K562 (cell line): ENCODE measurements at regions not wholly inside any gene's neighbourhood (a gene's known extent, or its start where the extent isn't known, plus 50 kb on each side); places are given as distances from the start of the nearest gene placed in this dataset.

ENCODE experiments used
- ATAC-seq: fragments of 200-7000 bp; cut with Tn5 transposase; 3 replicates; pipeline ENCODE4 v1.9.1; 2020; ENCODE audit warnings: moderate library complexity
- BruUV-seq: library from RNA; stranded (reverse); fragments of 400-500 nt; replicated peaks from 2 replicates; lab custom pipeline; 2021; lab: Mats Ljungman, UMichigan
- CTCF ChIA-PET: fragments of 300-600 bp; formaldehyde crosslinking; extraction: SDS; loops from one replicate; lab custom pipeline; 2021; ENCODE audit warnings: low intra/inter-chr PET ratio; lab: Yijun Ruan, JAX
- POLR2A ChIA-PET: fragments of 300-600, 350-650 bp; sonication (Branson Sonifier 250); formaldehyde crosslinking; extraction: SDS; loops from one replicate; lab custom pipeline; 2021; ENCODE audit warnings: antibody characterized with exemption, inconsistent platforms; lab: Yijun Ruan, JAX
- DNase-seq, 4 experiments: peaks; one replicate each; pipeline versions ENCODE4 v3.0.0 to v3.0.0-alpha.2; 2011 to 2018; ENCODE audit warnings: low spot score in 3 of 4, mixed read lengths in 3 of 4; ENCODE audit errors: extremely low read depth in 1 of 4
- FAIRE-seq: peaks from 2 replicates; lab custom pipeline; 2011; peaks lifted over from hg19 to GRCh38; lab: Jason Lieb, UNC
- H2AFZ ChIP-seq: 2 replicates; pipeline ENCODE4 v1.6.0; 2011; ENCODE audit warnings: low read depth, low read length, control low read depth, inconsistent platforms
- H3K27ac ChIP-seq: fragments of 200-600 bp; 3 replicates; pipeline ENCODE4 v1.8.0; 2011; ENCODE audit warnings: low read depth, mild to moderate bottlenecking, control low read depth, inconsistent platforms, low read length, moderate library complexity, mixed read lengths; ENCODE audit errors: extremely low read depth
- H3K27me3 ChIP-seq, 2 experiments: fragments of 300-600 bp in 1 of 2; 2 replicates in 1 of 2; 3 replicates in 1 of 2; pipeline versions ENCODE4 v1.6.0 to v1.8.0; 2011; ENCODE audit warnings: inconsistent platforms in 2 of 2, low read length in 2 of 2, mild to moderate bottlenecking in 1 of 2, mixed read lengths in 1 of 2, moderate library complexity in 1 of 2; ENCODE audit not compliant: control insufficient read depth in 2 of 2, insufficient read depth in 2 of 2
- H3K36me3 ChIP-seq: fragments of 300-600 bp; 3 replicates; pipeline ENCODE4 v1.8.0; 2011; ENCODE audit warnings: mild to moderate bottlenecking, low read length, inconsistent platforms; ENCODE audit not compliant: control insufficient read depth, insufficient read depth
- H3K4me1 ChIP-seq, 2 experiments: fragments of 200-600 bp in 1 of 2; replicated peaks in 1 of 2; 2 replicates in 1 of 2; 3 replicates in 1 of 2; pipeline versions ENCODE4 v1.5.1 to v1.8.0; 2011; ENCODE audit warnings: inconsistent platforms in 2 of 2, low read length in 2 of 2, mild to moderate bottlenecking in 1 of 2, mixed read lengths in 1 of 2, moderate library complexity in 1 of 2; ENCODE audit not compliant: control insufficient read depth in 2 of 2, insufficient read depth in 2 of 2
- H3K4me2 ChIP-seq: 2 replicates; pipeline ENCODE4 v1.6.1; 2011; ENCODE audit warnings: low read length, control low read depth, inconsistent platforms, mixed read lengths; ENCODE audit not compliant: insufficient read depth
- H3K4me3 ChIP-seq: fragments of 200-600 bp; sonication (generic), shearing (Covaris generic); 2 replicates; pipeline ENCODE4 v1.5.1; 2016; ENCODE audit warnings: control low read depth, inconsistent platforms
- H3K79me2 ChIP-seq: fragments of 200-600 bp; 3 replicates; pipeline ENCODE4 v1.8.0; 2011; ENCODE audit warnings: low read length, inconsistent platforms; ENCODE audit not compliant: control insufficient read depth, insufficient read depth
- H3K9ac ChIP-seq, 2 experiments: 2 replicates each; pipeline versions ENCODE4 v1.6.0 to v1.6.1; 2011; ENCODE audit warnings: low read depth in 2 of 2, low read length in 2 of 2, control low read depth in 1 of 2, inconsistent platforms in 1 of 2, mild to moderate bottlenecking in 1 of 2, mixed read lengths in 1 of 2; ENCODE audit not compliant: insufficient read depth in 1 of 2
- H3K9me1 ChIP-seq: one replicate; pipeline ENCODE4 v1.6.0; 2011; ENCODE audit warnings: inconsistent platforms, mild to moderate bottlenecking, low read length, moderate library complexity; ENCODE audit not compliant: control insufficient read depth, insufficient read depth
- H3K9me3 ChIP-seq: replicated peaks from 2 replicates; pipeline ENCODE4 v1.5.1; 2011; ENCODE audit warnings: low read depth, low read length, inconsistent platforms; ENCODE audit not compliant: control insufficient read depth, insufficient read depth
- H4K20me1 ChIP-seq: replicated peaks from 2 replicates; pipeline ENCODE4 v1.6.1; 2011; ENCODE audit warnings: low read length, inconsistent platforms, mixed read lengths; ENCODE audit not compliant: control insufficient read depth, insufficient read depth
- NR4A1 ChIP-seq, 2 experiments: fragments of 250-450 bp in 1 of 2; fragments of 450-650 bp in 1 of 2; sonication (Bioruptor Pico) in 1 of 2; IDR thresholded peaks; 2 replicates each; pipeline versions ENCODE4 v1.4.0 to v1.6.1; 2016 to 2020; ENCODE audit warnings: mild to moderate bottlenecking in 2 of 2, missing compliant biosample characterization in 1 of 2, missing genetic modification characterization in 1 of 2, moderate library complexity in 1 of 2
- WGBS: fragments of 100-300 bp; shearing (Covaris generic); methylation state at CpG from one replicate; pipeline ENCODE4 v1.1.6; 2016; ENCODE audit warnings: low coverage, mixed read lengths; ENCODE audit not compliant: insufficient coverage; ENCODE audit errors: missing lambda C conversion rate; 5-methylcytosine and 5-hydroxymethylcytosine counted together
- in situ Hi-C: fragments of 300-500 bp; cut with MboI; formaldehyde crosslinking; loops from 4 replicates; pipeline ENCODE4 v1.15.0; 2018; ENCODE audit warnings: inconsistent platforms, mixed read lengths
- intact Hi-C: fragments of 100-400 bp; cut with micrococcal nuclease; formaldehyde crosslinking; loops from 2 replicates; pipeline ENCODE4 v1.14.2; 2022
- TF ChIP-seq, protein P1 (sequence below): sonication (generic); formaldehyde crosslinking; IDR thresholded peaks from 2 replicates; pipeline ENCODE4 v1.5.0; 2020; ENCODE audit warnings: missing genetic modification reagents
- TF ChIP-seq, protein P2 (sequence below): IDR thresholded peaks from 2 replicates; pipeline ENCODE4 v1.6.1; 2011; ENCODE audit not compliant: insufficient read length; ENCODE audit errors: extremely low read depth

DNA sequence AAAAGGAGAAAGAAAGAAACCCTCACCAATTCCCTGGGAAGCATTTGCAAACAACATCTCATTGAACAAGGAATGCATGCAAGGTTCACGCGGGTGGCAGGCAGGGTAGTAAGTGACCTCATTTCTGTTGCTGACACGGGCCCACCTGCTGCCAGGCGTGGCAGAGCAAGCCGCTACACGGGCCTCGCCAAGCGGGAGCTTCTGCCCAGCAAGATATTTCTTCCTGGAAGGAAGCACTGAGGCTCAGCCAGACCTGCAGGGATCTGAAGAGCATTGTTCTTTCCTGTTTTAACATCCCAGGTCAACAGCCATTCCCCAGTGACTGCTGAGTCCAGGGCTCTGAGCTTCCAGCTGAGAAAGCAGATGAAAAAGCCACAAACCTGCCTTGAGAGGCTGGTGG is 91.9 kb upstream of the IGSF21 start:
- Histone ChIP-seq H3K9me3 (no peaks in the 10 kb centered on the region), H3K4me3 (no peak overlapping the region), H2AFZ (no peak overlapping the region), H3K27ac (no peak overlapping the region), H3K36me3 (no peaks in the 10 kb centered on the region), H3K4me2 (no peak overlapping the region), H3K9me1 (no peaks in the 10 kb centered on the region), H3K27me3 (peaks cover 0 to 12% of the 10 kb centered on the region in 2 experiments; a peak in 2 of 5 replicates), H3K4me1 (no peaks in the 10 kb centered on the region), H4K20me1 (no peaks in the 10 kb centered on the region; the same call in 1 of the 2 replicates), H3K9ac (no peak overlapping the region), H3K79me2 (no peaks in the 10 kb centered on the region)
- ATAC-seq (no peak), DNase-seq (no peak), FAIRE-seq (no peak)
- POLR2A ChIA-PET, result interaction anchor here (0.9 kb wide), 1 partner anchor 141 kb away, joined by 3 read pairs; no protein-coding TSS in a partner anchor
- no peak for TF ChIP-seq NR4A1 (CRISPR knock-in tag; IDR thresholded peaks at IDR 0.05)
- no peak for TF ChIP-seq NR4A1 (tag; IDR thresholded peaks at IDR 0.05)
- intact Hi-C loops (no loop called here), in situ Hi-C loops (no loop called here)
- CTCF ChIA-PET, result no interaction called here
- 1% methylated on average over 8 of the region's 8 CpGs for WGBS
- BruUV-seq, result no TSS peak

DNA sequence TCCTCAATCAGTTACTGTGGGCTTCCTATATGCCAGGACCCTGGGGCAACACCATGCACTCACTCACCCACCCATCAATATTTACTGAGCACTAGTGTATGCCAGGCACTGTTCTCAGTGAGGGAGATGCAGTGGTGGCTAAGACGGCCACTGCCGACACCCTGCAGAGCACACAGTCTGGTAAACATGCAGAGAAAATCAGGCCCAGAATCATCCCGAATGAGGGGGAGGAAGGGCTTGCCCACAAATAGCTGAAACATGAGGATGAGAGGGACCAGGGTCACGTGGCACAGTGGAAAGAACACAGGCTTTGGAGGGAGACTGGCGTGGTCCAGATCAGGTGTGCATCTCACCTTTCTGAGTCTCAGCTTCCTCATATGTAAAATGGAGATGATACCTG is 89.2 kb upstream of the IGSF21 start:
- Histone ChIP-seq H4K20me1 (no peaks in the 10 kb centered on the region; the same call in 1 of the 2 replicates), H3K36me3 (no peaks in the 10 kb centered on the region), H3K9ac (no peak overlapping the region), H3K27me3 (peaks cover 0 to 20% of the 10 kb centered on the region in 2 experiments; a peak in 2 of 5 replicates), H3K9me3 (no peaks in the 10 kb centered on the region), H3K79me2 (no peaks in the 10 kb centered on the region), H2AFZ (no peak overlapping the region), H3K4me1 (no peaks in the 10 kb centered on the region), H3K27ac (no peak overlapping the region), H3K4me2 (no peak overlapping the region), H3K4me3 (no peak overlapping the region), H3K9me1 (no peaks in the 10 kb centered on the region)
- BruUV-seq, result no TSS peak
- FAIRE-seq, result no peak
- POLR2A ChIA-PET, result no interaction called here
- intact Hi-C loops (no loop called here), in situ Hi-C loops (no loop called here)
- 1% methylated on average over 5 of the region's 5 CpGs for WGBS
- DNase-seq, result no peak
- no peak for ATAC-seq
- CTCF ChIA-PET, result no interaction called here
- TF ChIP-seq, protein P1, sequence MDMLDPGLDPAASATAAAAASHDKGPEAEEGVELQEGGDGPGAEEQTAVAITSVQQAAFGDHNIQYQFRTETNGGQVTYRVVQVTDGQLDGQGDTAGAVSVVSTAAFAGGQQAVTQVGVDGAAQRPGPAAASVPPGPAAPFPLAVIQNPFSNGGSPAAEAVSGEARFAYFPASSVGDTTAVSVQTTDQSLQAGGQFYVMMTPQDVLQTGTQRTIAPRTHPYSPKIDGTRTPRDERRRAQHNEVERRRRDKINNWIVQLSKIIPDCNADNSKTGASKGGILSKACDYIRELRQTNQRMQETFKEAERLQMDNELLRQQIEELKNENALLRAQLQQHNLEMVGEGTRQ (CRISPR knock-in tag), result 0 out of 2 replicates have a peak, but pooled peaks have one; percentile 16
- TF ChIP-seq, protein P2, sequence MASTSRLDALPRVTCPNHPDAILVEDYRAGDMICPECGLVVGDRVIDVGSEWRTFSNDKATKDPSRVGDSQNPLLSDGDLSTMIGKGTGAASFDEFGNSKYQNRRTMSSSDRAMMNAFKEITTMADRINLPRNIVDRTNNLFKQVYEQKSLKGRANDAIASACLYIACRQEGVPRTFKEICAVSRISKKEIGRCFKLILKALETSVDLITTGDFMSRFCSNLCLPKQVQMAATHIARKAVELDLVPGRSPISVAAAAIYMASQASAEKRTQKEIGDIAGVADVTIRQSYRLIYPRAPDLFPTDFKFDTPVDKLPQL, result no peak
